ENCODE measurements at regions not wholly inside any gene's neighbourhood (a gene's known extent, or its start where the extent isn't known, plus 50 kb on each side); places are given as distances from the start of the nearest gene placed in this dataset.

GRCh38 chr1:80282536-80282935 is 1276.0 kb upstream of the ADGRL4 start:
- intact Hi-C loops (cut with DNase I) = no loop called here
- Histone ChIP-seq H3K27me3 (no peaks in the 10 kb centered on the region), H3K27ac (no peak overlapping the region), H3K4me3 (no peak overlapping the region), H3K36me3 (no peaks in the 10 kb centered on the region), H3K4me1 (no peaks in the 10 kb centered on the region), H3K9me3 (no peaks in the 10 kb centered on the region)
- DNase-seq = no peak
- WGBS, 2 donors = 79 to 90% methylated on average over 4 of the region's 4 CpGs
- TF ChIP-seq CTCF (IDR thresholded peaks at IDR 0.05) = no peak
- TF ChIP-seq EP300 (IDR thresholded peaks at IDR 0.05) = no peak
- no peak for TF ChIP-seq POLR2AphosphoS5 (IDR thresholded peaks at IDR 0.05)
- no peak for TF ChIP-seq POLR2A (IDR thresholded peaks at IDR 0.05)

- DNase-seq = no peak
- TF ChIP-seq POLR2AphosphoS5 (IDR thresholded peaks at IDR 0.05) (no peak), POLR2A (IDR thresholded peaks at IDR 0.05) (no peak), EP300 (IDR thresholded peaks at IDR 0.05) (no peak), CTCF (IDR thresholded peaks at IDR 0.05) (no peak)
- H3K4me1 ChIP-seq = no peaks in the 10 kb centered on the region
Observed at GRCh38 chr1:80278936-80279335, 1272.4 kb upstream of the ADGRL4 start.

GRCh38 chr1:80274256-80274655 is 1267.7 kb upstream of the ADGRL4 start:
- 91 to 96% methylated on average over 4 of the region's 4 CpGs for WGBS, 2 donors
- H3K27ac ChIP-seq = no peak overlapping the region
- TF ChIP-seq CTCF (IDR thresholded peaks at IDR 0.05) = no peak
- TF ChIP-seq POLR2AphosphoS5 (IDR thresholded peaks at IDR 0.05) = no peak
- TF ChIP-seq EP300 (IDR thresholded peaks at IDR 0.05) = no peak
- no peak for TF ChIP-seq POLR2A (IDR thresholded peaks at IDR 0.05)
- no peaks in the 10 kb centered on the region for H3K27me3 ChIP-seq
- no peak for DNase-seq
- no peaks in the 10 kb centered on the region for H3K4me1 ChIP-seq
- intact Hi-C loops (cut with DNase I) = no loop called here
- H3K9me3 ChIP-seq = no peaks in the 10 kb centered on the region
- H3K4me3 ChIP-seq = no peak overlapping the region
- H3K36me3 ChIP-seq = no peaks in the 10 kb centered on the region

More at GRCh38 chr1:80278936-80279335, 1272.4 kb upstream of the ADGRL4 start:
- intact Hi-C loops (cut with DNase I) = no loop called here
- H3K9me3 ChIP-seq = no peaks in the 10 kb centered on the region
- no peaks in the 10 kb centered on the region for H3K27me3 ChIP-seq
- H3K4me3 ChIP-seq = no peak overlapping the region
- H3K36me3 ChIP-seq = no peaks in the 10 kb centered on the region
- H3K27ac ChIP-seq = no peak overlapping the region

- intact Hi-C loops (cut with DNase I) = no loop called here
- Histone ChIP-seq H3K4me3 (no peak overlapping the region), H3K4me1 (no peaks in the 10 kb centered on the region), H3K36me3 (no peaks in the 10 kb centered on the region), H3K27me3 (no peaks in the 10 kb centered on the region), H3K27ac (no peak overlapping the region), H3K9me3 (no peaks in the 10 kb centered on the region)
- WGBS, 2 donors = 74 to 84% methylated on average over 2 of the region's 2 CpGs
- no peak for DNase-seq
- TF ChIP-seq POLR2A (IDR thresholded peaks at IDR 0.05) (no peak), CTCF (IDR thresholded peaks at IDR 0.05) (no peak), EP300 (IDR thresholded peaks at IDR 0.05) (no peak), POLR2AphosphoS5 (IDR thresholded peaks at IDR 0.05) (no peak)
Observed at GRCh38 chr1:80272495-80272894, 1266.0 kb upstream of the ADGRL4 start.

GRCh38 chr1:80258659-80259058 is 1252.1 kb upstream of the ADGRL4 start:
- H3K27ac ChIP-seq = no peak overlapping the region
- TF ChIP-seq CTCF (IDR thresholded peaks at IDR 0.05) (no peak), POLR2AphosphoS5 (IDR thresholded peaks at IDR 0.05) (no peak), EP300 (IDR thresholded peaks at IDR 0.05) (no peak), POLR2A (IDR thresholded peaks at IDR 0.05) (no peak)
- no peaks in the 10 kb centered on the region for H3K4me1 ChIP-seq
- DNase-seq = no peak
- 29 to 67% methylated on average over 1 of the region's 1 CpG for WGBS, 2 donors
- intact Hi-C loops (cut with DNase I) = no loop called here
- H3K27me3 ChIP-seq = no peaks in the 10 kb centered on the region
- no peaks in the 10 kb centered on the region for H3K36me3 ChIP-seq
- no peak overlapping the region for H3K4me3 ChIP-seq
- peaks cover 0 to 7% (median 0%) of the 10 kb centered on the region in 4 donors for H3K9me3 ChIP-seq

Data from sigmoid colon (tissue), 6 donors.